Fibroblast of peridontal ligament (primary cell): ENCODE measurements at regions not wholly inside any gene's neighbourhood (a gene's known extent, or its start where the extent isn't known, plus 50 kb on each side); places are given as distances from the start of the nearest gene placed in this dataset.
"Not testable (repeated sequence)": the region's sequence is repeated elsewhere in the genome, so short reads cannot be mapped to it uniquely, and the experiment has no call there.

Experiments
- DNase-seq: peaks from one replicate; pipeline ENCODE4 v3.0.0-alpha.2; 2010; ENCODE audit errors: extremely low read depth

DNA sequence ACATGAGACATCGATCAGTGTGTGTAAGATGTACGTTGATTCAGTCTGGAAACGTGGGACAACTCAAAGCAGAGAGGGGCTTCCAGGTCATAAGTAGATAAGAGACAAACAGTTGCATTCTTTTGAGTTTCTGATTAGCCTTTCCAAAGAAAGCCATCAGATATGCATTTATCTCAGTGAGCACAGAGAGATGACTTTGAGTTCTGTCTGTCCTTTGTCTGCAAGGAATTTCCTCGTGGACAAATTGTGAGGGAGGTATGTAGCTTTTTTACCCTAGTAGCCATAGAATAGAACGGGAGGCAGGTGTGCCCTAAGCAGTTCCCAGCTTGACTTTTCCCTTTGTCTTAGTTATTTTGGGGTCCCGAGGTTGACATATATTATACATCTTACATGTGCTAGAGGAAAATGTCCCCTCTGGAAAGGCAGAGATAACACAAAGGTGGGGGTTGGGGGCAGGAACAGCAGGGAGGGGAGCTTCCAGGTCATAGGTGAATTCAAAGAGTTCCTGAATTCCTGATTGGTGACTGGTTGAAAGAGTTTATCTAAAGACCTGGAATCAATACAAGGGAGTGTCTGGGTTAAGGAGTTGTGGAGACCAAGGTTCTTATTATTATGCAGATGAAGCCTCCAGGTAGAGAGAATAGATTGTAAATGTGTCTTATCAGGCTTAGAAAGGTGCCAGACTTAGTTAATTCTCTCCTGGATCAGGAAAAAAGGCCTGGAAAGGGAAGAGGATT lies 237.0 kb downstream of the NFATC2 start:
- no peak for DNase-seq

GRCh38 chr20:51303731-51304670 lies 238.5 kb downstream of the NFATC2 start:
- DNase-seq, result no peak

- DNase-seq, result no peak
Observed at GRCh38 chr20:51301026-51301425, 241.5 kb downstream of the NFATC2 start.

GRCh38 chr20:51300104-51300503 lies 242.4 kb downstream of the NFATC2 start:
- no peak for DNase-seq

DNA sequence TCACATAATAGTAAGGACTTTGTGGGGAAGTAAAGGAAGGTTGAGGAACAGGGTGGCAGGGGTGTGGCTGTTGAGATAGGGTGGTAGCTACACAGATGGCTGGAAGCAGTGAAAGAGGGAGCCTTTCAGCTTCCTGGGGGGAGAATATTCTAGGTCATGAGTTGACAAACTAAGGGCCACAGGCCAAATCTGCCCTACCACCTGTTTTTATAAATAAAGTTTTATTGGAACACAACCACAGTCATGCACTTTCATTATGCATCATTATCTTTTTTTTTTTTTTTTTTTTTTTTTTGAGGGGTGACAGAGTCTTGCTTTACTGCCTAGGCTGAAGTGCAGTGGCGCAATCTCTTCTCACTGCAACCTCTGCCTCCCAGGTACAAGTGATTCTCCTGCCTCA lies 243.1 kb downstream of the NFATC2 start:
- DNase-seq, result no peak

DNA sequence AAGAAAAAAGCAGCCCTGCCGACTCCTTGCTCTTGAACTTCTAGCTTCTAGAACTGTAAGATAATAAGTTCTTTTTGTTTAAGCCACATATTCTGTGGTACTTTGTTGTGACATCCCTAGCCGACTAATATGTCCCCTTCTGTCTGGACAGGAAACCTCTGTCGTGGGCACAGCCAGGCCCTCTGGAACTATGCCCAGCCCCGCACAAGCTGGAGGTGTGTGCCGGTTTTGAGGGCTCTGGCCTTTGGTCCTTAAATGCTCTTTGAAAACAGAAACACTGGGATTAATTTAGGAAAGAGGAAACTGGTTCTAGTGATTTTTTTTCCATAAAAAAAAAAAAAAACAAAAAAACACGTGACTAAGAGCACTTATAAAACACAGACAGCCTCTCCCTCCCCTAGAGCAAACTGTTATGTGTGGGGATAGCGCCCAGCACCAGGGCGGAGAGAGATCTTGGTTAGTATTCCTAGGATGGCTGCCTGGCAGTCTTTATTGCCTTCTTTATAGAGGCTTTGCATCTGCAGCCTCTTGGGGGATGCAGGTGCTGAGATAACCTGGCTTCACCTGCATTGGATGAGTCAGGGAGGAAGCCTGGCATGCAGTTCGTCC lies 244.3 kb downstream of the NFATC2 start:
- DNase-seq, result no peak

DNA sequence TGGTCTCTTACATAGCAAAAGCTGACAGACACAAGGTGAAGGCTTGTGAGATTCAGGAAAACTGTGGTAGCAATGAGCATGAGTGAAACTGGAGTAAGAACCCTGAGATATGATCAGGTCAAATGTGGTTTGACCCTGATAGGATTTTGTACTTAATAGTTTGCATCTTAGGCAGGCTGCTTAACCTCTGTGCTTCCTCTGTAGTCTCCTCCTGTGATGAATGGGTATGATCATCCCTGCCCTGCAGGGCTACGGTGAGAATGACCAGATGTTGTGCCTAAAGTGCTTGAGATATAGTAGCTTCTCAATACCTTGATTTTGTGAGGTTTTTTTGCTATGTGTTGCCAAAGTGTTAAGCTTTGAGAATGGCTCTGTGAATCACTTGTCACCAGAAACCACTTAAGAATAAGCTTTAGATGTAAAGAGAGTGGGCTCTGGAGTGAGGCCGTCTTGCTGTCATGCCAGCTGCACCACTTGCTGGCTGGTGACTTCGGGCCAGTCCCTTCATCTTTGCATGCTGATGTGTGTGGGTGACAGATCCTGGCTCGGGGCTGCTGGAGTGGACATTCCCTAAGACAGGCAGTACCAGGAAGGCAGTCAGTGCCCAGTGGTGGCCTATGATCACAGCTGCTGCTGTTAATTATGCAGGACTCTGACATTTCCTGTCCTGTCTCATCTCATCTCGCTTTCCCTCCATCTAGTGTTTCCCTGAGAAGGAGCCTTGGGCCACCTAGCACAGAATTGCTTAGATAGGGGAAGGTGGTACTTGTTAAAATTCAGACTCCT lies 254.7 kb downstream of the NFATC2 start:
- DNase-seq, result no peak

DNA sequence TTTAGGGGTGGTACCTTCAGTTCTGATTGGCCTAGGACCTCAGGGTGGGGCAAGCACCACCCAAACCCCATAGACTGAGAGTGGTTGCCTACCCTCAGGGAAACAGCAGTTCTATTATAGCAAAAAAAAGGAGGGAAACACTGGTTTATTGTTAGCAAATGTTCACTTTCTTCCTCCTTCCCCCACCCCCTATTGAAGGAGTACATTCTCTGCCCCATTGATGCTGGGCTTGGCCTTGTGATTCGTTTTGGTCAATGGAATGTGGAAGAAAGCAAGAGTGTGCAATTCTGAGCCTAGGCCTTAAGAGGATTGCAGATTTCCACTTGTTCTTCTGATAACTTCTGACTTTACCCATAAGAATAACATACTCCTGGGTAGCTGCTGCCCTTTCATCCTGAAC lies 255.8 kb downstream of the NFATC2 start:
- DNase-seq, result no peak

GRCh38 chr20:51285684-51286083 lies 256.8 kb downstream of the NFATC2 start:
- no peak for DNase-seq

GRCh38 chr20:51284871-51285270 lies 257.6 kb downstream of the NFATC2 start:
- DNase-seq, result no peak

DNA sequence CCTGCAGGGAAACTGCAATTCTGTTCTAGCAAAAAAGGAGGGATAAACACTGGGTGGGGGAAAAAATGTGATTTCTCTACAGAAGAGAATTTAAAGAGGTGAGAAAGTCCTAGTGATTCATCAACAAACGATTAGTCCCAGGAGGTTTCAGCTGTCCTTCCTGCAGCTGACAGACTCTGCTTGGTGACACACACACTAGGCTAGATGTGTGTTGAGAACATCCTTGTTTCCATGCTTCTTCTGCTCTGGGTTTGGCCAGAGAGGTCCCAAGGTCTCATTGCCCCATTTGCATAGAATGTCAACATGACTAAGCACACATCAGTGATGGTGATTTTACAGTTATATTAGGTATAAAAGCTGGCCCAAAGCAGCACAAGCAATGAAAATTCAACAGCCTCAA lies 258.3 kb downstream of the NFATC2 start:
- DNase-seq, result no peak

GRCh38 chr20:51281521-51281920 lies 258.6 kb upstream of the KCNG1 start:
- no peak for DNase-seq

- DNase-seq, result no peak
Observed at GRCh38 chr20:51280047-51280446, 257.1 kb upstream of the KCNG1 start.

- no peak for DNase-seq
Observed at GRCh38 chr20:51277961-51278360, 255.1 kb upstream of the KCNG1 start.

DNA sequence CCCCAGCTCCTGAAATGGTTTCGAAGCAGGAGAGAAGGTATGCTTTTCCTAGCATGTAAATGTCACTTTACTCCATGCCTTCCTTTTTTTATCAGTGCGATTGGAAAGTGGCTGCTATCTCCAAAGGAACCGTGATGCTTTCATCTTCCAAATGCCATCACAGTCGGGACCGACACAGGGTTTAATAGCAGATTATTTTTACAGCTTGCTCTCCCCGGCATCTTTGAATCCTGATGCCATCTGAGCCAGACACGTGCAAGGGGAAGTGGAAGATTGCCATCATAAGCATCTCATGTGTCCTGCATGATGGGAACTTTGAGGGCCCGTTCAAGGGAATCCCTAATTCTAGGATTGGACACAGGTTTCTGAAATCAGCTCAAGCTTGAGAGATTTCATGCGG lies 253.4 kb upstream of the KCNG1 start:
- DNase-seq, result no peak

GRCh38 chr20:51275826-51276225 lies 252.9 kb upstream of the KCNG1 start:
- DNase-seq, result peak; percentile 11

DNA sequence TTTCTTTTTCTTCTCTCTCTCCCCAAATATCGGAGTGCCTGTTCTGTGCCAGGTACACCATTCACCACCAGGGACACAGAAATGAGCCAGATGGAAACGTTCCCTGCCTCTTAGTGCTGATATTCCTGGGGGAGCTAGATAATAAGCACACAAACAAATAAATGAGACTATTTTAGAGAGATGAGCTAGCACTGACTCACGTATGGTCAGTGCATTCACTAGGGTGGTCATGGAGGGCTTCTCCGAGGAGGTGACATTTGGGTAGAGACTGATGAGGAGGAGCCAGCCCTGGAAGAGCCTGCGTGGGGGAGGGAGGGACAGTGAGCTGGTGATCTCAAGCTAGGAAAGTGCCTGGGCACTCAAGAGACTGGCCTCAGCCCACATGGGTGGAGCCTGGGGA lies 252.3 kb upstream of the KCNG1 start:
- DNase-seq, result no peak

DNA sequence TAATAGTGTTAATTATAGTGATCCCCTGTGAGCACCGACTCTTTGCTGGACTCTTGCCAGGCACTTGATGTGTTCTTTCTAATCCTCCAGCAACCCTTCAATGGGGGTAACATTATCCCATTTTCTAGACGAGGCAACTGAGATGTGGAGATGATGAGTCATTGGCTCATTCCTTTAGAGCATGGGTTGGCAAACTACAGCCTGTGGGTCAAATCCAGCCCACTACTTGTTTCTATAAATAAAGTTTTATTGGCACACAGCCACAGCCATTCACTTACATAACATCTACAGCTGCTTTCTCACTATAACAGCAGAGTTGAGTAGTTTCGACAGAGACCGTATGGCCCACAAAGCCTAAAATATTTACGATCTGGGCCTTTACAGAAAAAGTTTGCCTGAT lies 249.5 kb upstream of the KCNG1 start:
- peak; percentile 45 for DNase-seq

GRCh38 chr20:51271931-51272330 lies 249.0 kb upstream of the KCNG1 start:
- DNase-seq, result no peak

DNA sequence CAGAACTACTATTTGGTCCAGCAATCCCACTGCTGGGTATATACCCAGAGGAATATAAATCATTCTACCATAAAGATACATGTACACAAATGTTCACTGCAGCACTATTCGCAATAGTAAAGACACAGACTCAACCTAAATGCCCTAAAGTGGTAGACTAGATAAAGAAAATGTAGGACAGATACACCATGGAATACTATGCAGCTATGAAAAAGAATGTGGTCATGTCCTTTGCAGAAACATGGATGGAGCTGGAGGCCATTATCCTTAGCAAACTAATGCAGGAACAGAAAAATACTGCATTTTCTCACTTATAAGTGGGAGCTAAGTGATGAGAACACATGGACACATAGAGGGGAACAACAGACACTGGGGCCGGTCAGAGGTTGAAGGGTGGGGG lies 248.4 kb upstream of the KCNG1 start:
- not testable (repeated sequence) for DNase-seq

GRCh38 chr20:51269671-51270070 lies 246.8 kb upstream of the KCNG1 start:
- DNase-seq, result no peak

GRCh38 chr20:51267679-51268078 lies 244.8 kb upstream of the KCNG1 start:
- no peak for DNase-seq
